Left lung (tissue), 4 donors: ENCODE measurements at regions not wholly inside any gene's neighbourhood (a gene's known extent, or its start where the extent isn't known, plus 50 kb on each side); places are given as distances from the start of the nearest gene placed in this dataset.

Source experiments
- ATAC-seq: fragments of 200-7000 bp; cut with Tn5 transposase; one replicate; pipeline ENCODE4 v1.9.1; 2020; ENCODE audit warnings: moderate library complexity
- DNase-seq, 4 donors: peaks; one replicate each; pipeline ENCODE4 v3.0.0-alpha.2; 2013 to 2020
- H3K27ac ChIP-seq, 2 donors: fragments of 200-600 bp; sonication (generic) in 1 of 2; one replicate each; pipeline versions ENCODE4 v1.5.0 to v1.8.0; 2020 to 2021
- H3K27me3 ChIP-seq, 2 donors: fragments of 200-600 bp; sonication (generic) in 1 of 2; one replicate each; pipeline versions ENCODE4 v1.5.0 to v1.8.0; 2020 to 2021
- H3K36me3 ChIP-seq, 2 donors: fragments of 200-600 bp; sonication (generic) in 1 of 2; one replicate each; pipeline versions ENCODE4 v1.5.0 to v1.8.0; 2020 to 2021
- H3K4me1 ChIP-seq, 2 donors: fragments of 200-600 bp; one replicate each; pipeline ENCODE4 v1.8.0; 2021
- H3K4me3 ChIP-seq, 2 donors: fragments of 200-600 bp; sonication (generic) in 1 of 2; one replicate each; pipeline versions ENCODE4 v1.5.0 to v1.8.0; 2020 to 2021; ENCODE audit warnings: mild to moderate bottlenecking in 1 of 2
- H3K9me3 ChIP-seq, 2 donors: fragments of 200-600 bp; sonication (generic) in 1 of 2; one replicate each; pipeline versions ENCODE4 v1.5.0 to v1.8.0; 2020 to 2021
- intact Hi-C, 2 donors: fragments of 100-400 bp; cut with DNase I; formaldehyde crosslinking; loops; one replicate each; pipeline versions ENCODE4 v1.11.2 to v1.14.2; 2022
- TF ChIP-seq, protein P1 (sequence below), 2 donors: fragments of 200-600 bp; sonication (generic) in 1 of 2; IDR thresholded peaks; one replicate each; pipeline versions ENCODE4 v1.5.0 to v1.8.0; 2021; ENCODE audit warnings: antibody characterized with exemption in 2 of 2
- donor health status: DM: no; HTN: yes; CAD: no.
- donor health status: DM: no; HTN: no; CAD: no.

- intact Hi-C loops: no loop called here
- Histone ChIP-seq H3K9me3 (peaks cover 0 to 5% of the 10 kb centered on the region in 2 donors), H3K4me3 (no peak overlapping the region), H3K4me1 (no peaks in the 10 kb centered on the region), H3K27me3 (no peaks in the 10 kb centered on the region), H3K36me3 (no peaks in the 10 kb centered on the region), H3K27ac (no peak overlapping the region)
- TF ChIP-seq, protein P1, sequence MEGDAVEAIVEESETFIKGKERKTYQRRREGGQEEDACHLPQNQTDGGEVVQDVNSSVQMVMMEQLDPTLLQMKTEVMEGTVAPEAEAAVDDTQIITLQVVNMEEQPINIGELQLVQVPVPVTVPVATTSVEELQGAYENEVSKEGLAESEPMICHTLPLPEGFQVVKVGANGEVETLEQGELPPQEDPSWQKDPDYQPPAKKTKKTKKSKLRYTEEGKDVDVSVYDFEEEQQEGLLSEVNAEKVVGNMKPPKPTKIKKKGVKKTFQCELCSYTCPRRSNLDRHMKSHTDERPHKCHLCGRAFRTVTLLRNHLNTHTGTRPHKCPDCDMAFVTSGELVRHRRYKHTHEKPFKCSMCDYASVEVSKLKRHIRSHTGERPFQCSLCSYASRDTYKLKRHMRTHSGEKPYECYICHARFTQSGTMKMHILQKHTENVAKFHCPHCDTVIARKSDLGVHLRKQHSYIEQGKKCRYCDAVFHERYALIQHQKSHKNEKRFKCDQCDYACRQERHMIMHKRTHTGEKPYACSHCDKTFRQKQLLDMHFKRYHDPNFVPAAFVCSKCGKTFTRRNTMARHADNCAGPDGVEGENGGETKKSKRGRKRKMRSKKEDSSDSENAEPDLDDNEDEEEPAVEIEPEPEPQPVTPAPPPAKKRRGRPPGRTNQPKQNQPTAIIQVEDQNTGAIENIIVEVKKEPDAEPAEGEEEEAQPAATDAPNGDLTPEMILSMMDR (IDR thresholded peaks at IDR 0.05): no peak
- ATAC-seq (no peak), DNase-seq (no peak)
Observed at GRCh38 chr2:118403658-118404451, 315.6 kb downstream of the INSIG2 start.

DNA sequence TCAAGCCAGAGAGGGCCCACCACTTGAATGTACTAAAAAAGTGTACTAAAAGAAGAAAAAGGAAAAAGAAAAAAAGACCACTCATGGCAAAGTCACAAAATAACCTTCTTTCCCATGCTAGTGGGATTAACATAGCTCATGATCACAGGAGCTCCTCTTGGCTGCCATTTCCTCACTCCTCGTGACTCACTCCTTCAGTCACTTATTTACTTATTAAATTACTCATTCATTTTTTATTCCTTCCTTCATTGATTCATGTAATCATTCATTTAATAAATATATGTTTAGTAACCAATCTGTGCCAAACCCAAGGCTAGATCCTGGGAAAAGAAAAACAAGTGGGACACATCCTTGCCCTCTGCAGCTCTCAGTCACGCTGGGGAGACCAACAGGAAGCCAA lies 300.5 kb downstream of the INSIG2 start:
- DNase-seq (no peak), ATAC-seq (no peak)
- Histone ChIP-seq H3K4me3 (no peak overlapping the region), H3K27me3 (no peaks in the 10 kb centered on the region), H3K27ac (no peak overlapping the region), H3K4me1 (no peaks in the 10 kb centered on the region), H3K9me3 (no peaks in the 10 kb centered on the region), H3K36me3 (no peaks in the 10 kb centered on the region)
- intact Hi-C loops: no loop called here
- TF ChIP-seq, protein P1 (IDR thresholded peaks at IDR 0.05): no peak

DNA sequence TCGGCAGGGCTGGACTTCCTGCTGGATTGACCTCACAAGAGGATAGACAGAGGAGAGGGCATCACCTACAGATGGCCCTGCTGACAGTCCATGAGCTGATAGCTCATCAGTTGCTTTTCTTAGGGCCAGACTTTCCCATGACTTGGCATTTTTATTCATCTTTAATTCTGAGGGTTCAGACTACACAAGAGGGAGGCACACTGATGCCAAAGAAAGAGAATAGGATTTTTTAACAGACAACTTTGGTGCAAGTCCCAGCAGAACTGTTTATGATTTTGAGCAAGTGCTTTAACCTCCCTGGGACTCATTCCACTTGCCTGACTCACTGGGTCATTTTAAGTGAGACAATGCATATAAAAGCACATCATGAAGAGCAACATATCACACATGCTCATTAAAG lies 299.2 kb downstream of the INSIG2 start:
- intact Hi-C loops: no loop called here
- H3K9me3 ChIP-seq: no peaks in the 10 kb centered on the region
- no peaks in the 10 kb centered on the region for H3K36me3 ChIP-seq

DNA sequence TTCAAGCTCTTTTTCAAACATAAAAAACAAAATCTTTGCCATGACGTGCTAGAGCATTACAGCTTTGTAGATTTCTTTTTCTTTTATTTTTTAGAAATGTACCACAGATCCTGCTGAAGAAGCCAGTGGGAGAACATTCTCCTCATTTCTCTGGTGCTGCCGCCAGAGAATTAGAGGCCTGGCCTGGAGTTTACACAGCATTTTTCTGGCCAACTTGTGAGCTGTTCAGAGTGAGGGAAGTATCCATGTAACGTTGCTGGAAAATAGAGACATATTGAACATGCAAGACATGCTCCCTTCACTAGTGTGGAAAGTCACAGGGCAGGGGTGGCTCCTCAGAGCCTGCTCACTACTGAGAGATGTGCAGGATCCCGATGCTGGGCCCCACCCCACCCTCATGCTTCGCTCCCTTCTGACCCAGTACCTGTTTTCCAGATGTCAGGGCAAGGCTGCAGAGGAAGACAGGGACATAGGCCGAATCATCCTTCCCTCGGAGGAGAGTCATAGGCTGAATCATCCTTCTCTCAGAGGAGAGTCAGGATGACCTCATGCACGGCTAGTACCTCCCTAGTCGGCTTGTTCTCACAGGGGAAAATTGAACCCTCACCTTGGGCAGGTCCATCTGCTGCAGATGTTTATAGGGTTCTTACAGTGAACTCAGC lies 298.5 kb downstream of the INSIG2 start:
- Histone ChIP-seq H3K27me3 (no peaks in the 10 kb centered on the region), H3K4me3 (no peak overlapping the region), H3K4me1 (no peaks in the 10 kb centered on the region), H3K9me3 (no peaks in the 10 kb centered on the region), H3K36me3 (no peaks in the 10 kb centered on the region), H3K27ac (no peak overlapping the region)
- ATAC-seq: no peak
- TF ChIP-seq, protein P1 (IDR thresholded peaks at IDR 0.05): no peak
- DNase-seq: no peak
- intact Hi-C loops: no loop called here

More for the DNA sequence above, 299.2 kb downstream of the INSIG2 start:
- Histone ChIP-seq H3K27me3 (no peaks in the 10 kb centered on the region), H3K4me3 (no peak overlapping the region), H3K27ac (no peak overlapping the region), H3K4me1 (no peaks in the 10 kb centered on the region)
- DNase-seq (no peak), ATAC-seq (no peak)
- TF ChIP-seq, protein P1 (IDR thresholded peaks at IDR 0.05): no peak

- peaks cover 0 to 5% of the 10 kb centered on the region in 2 donors for H3K27me3 ChIP-seq
- DNase-seq (no peak), ATAC-seq (no peak)
- H3K9me3 ChIP-seq: no peaks in the 10 kb centered on the region
- no peak overlapping the region for H3K4me3 ChIP-seq
- TF ChIP-seq, protein P1 (IDR thresholded peaks at IDR 0.05): no peak
- no peaks in the 10 kb centered on the region for H3K36me3 ChIP-seq
- H3K4me1 ChIP-seq: no peaks in the 10 kb centered on the region
- H3K27ac ChIP-seq: no peak overlapping the region
- intact Hi-C loops: no loop called here
Observed at GRCh38 chr2:118380915-118381653, 292.8 kb downstream of the INSIG2 start.
